ENCODE measurements at regions not wholly inside any gene's neighbourhood (a gene's known extent, or its start where the extent isn't known, plus 50 kb on each side); places are given as distances from the start of the nearest gene placed in this dataset.
"Not testable (repeated sequence)": the region's sequence is repeated elsewhere in the genome, so short reads cannot be mapped to it uniquely, and the experiment has no call there.

DNA sequence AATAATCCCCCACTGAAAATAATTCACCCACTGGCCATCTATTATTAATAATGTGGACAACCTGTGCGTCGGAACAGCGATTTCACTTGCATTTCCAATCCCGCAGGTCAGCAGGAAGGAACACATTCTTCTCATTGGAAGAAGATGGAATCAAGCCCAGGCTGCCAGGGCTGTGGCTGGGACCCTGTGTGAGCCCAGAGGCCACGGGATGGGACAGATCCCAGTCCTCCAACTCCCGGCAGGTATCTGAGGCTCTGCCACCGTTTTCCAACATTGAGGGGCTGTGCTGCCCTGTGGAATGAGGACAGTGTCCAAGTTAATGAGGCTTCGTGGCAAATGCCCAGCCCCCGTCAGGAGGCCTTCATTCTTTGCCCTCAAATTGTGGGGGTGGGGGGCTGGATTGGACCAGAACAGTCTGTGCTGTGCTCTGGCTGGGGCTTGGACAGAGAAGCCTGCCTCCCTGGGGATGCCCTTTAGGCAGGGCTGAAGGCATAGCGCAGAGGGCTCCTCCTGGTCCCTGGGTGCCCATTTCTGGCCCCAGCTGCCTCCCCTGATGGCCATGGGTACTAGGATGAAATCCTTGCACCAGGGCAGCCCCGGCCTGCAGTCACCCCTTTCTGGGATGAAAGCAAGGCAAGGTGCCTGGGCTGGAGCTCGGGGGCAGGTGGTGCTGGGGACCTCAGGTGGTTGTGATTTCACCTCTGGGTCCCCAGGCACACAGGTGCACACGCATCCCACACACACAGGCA is 195.0 kb upstream of the PPP1R26 start:
- CTCF ChIA-PET, result no interaction called here
- H3K36me3 ChIP-seq (ENCODE audit: control insufficient read depth, insufficient read depth, low read length), result no peaks in the 10 kb centered on the region
- DNase-seq (ENCODE audit: low read depth), result no peak
- H3K4me3 ChIP-seq (ENCODE audit: low read depth, low read length), result no peak overlapping the region
- TF ChIP-seq, protein P1, sequence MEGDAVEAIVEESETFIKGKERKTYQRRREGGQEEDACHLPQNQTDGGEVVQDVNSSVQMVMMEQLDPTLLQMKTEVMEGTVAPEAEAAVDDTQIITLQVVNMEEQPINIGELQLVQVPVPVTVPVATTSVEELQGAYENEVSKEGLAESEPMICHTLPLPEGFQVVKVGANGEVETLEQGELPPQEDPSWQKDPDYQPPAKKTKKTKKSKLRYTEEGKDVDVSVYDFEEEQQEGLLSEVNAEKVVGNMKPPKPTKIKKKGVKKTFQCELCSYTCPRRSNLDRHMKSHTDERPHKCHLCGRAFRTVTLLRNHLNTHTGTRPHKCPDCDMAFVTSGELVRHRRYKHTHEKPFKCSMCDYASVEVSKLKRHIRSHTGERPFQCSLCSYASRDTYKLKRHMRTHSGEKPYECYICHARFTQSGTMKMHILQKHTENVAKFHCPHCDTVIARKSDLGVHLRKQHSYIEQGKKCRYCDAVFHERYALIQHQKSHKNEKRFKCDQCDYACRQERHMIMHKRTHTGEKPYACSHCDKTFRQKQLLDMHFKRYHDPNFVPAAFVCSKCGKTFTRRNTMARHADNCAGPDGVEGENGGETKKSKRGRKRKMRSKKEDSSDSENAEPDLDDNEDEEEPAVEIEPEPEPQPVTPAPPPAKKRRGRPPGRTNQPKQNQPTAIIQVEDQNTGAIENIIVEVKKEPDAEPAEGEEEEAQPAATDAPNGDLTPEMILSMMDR (IDR thresholded peaks at IDR 0.05; ENCODE audit: insufficient read depth, low read depth, low read length), result no peak
- POLR2A ChIA-PET, result no interaction called here
- H3K27me3 ChIP-seq (ENCODE audit: control insufficient read depth, insufficient read depth, low read length), result no peaks in the 10 kb centered on the region

DNA sequence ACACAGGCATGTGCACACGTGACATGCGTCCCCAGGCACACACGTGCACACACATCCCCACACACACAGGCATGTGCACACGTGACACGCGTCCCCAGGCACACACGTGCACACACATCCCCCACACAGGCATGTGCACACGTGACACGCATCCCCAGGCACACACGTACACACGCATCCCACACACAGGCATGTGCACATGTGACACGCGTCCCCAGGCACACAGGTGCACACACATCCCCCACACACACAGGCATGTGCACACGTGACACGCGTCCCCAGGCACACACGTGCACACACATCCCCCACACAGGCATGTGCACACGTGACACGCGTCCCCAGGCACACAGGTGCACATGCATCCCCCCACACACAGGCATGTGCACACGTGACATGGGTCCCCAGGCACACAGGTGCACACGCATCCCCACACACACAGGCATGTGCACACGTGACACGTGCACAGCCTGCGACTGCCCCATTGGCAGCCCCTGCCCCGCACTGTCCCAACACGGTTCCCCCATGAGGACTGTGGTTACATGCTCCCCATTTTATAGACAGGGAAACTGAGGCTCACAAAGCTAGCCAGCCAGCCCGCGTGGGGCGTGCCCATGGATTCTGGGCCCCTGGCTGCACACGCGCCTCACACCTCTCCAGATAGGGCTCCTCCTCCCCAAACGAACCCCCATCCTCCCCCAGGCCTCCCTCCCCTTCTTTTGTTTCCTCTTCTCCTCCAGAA is 193.2 kb upstream of the PPP1R26 start:
- H3K4me3 ChIP-seq (ENCODE audit: low read depth, low read length); H3K27me3 ChIP-seq (ENCODE audit: control insufficient read depth, insufficient read depth, low read length); POLR2A ChIA-PET; H3K36me3 ChIP-seq (ENCODE audit: control insufficient read depth, insufficient read depth, low read length); CTCF ChIA-PET; DNase-seq (ENCODE audit: low read depth): not testable (repeated sequence)

DNA sequence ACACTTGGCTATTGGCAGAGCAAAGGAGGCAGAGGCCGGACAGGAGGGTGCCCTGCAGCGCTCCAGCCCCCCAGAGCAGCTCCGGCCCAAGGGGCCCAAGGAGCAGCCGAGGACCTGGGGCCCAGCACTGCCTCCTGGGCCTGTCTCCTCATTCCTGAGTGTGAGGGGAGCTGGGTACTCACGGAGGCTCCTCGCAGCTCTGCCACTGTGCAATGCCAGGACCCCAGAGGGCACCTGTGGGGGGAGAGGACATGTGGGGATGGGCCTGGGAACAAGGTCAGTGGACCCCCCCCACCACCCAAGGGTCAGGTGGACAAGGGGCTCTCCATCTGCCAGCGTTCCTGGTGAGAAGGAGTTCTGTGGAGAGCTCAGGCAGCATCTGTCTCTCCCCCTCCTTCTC is 192.6 kb upstream of the PPP1R26 start:
- ChIA-PET CTCF (no interaction called here), POLR2A (no interaction called here)
- Histone ChIP-seq H3K27me3 (ENCODE audit: control insufficient read depth, insufficient read depth, low read length) (no peaks in the 10 kb centered on the region), H3K36me3 (ENCODE audit: control insufficient read depth, insufficient read depth, low read length) (no peaks in the 10 kb centered on the region), H3K4me3 (ENCODE audit: low read depth, low read length) (no peak overlapping the region)
- TF ChIP-seq, protein P1 (IDR thresholded peaks at IDR 0.05; ENCODE audit: insufficient read depth, low read depth, low read length), result no peak
- no peak for DNase-seq (ENCODE audit: low read depth)

DNA sequence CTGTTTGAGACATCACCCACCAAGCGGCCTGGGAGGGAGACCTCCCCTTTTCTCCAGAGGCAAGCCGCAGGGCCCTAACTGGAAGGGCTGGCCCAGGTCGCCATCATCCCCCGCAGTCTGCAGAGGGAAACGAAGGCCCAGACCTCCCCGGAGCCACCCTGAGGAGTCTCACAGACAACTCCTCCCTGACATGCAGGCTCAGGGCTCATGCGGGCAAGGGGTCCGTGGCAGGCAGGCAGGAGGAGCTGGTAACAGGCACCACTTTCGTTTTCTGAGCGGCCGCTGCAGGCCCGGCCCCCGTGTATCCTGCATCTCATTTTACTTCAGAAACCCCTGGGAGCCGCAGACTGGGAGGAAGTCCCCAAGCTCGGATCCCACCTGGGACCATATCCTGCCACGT is 192.0 kb upstream of the PPP1R26 start:
- no peaks in the 10 kb centered on the region for H3K27me3 ChIP-seq (ENCODE audit: control insufficient read depth, insufficient read depth, low read length)
- H3K4me3 ChIP-seq (ENCODE audit: low read depth, low read length), result no peak overlapping the region
- no peaks in the 10 kb centered on the region for H3K36me3 ChIP-seq (ENCODE audit: control insufficient read depth, insufficient read depth, low read length)
- no peak for DNase-seq (ENCODE audit: low read depth)
- TF ChIP-seq, protein P1 (IDR thresholded peaks at IDR 0.05; ENCODE audit: insufficient read depth, low read depth, low read length), result no peak
- ChIA-PET POLR2A (no interaction called here), CTCF (no interaction called here)

DNA sequence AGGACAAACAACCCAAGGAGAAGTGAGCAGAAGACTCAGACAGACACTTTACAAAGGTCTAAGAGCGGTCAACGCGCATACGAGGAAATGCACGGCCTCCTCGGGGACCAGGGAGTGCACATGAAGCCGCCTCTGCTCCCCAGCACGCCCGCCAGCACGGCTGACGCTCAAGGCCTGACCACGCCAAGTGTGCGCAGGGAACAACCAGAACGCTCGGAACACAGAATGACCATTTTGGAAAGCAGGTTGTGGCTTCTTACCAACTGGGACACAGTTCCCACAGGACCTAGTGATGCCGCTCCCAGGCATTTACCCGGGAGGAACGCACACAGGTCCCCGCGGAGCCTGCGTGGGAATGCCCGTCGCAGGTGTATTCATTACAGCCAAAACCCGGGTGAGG is 191.5 kb upstream of the PPP1R26 start:
- Histone ChIP-seq H3K4me3 (ENCODE audit: low read depth, low read length) (no peak overlapping the region), H3K27me3 (ENCODE audit: control insufficient read depth, insufficient read depth, low read length) (no peaks in the 10 kb centered on the region), H3K36me3 (ENCODE audit: control insufficient read depth, insufficient read depth, low read length) (no peaks in the 10 kb centered on the region)
- POLR2A ChIA-PET, result no interaction called here
- DNase-seq (ENCODE audit: low read depth), result no peak
- TF ChIP-seq, protein P1 (IDR thresholded peaks at IDR 0.05; ENCODE audit: insufficient read depth, low read depth, low read length), result no peak
- CTCF ChIA-PET, result no interaction called here
